Myocyte (in vitro differentiated cells): ENCODE measurements at regions not wholly inside any gene's neighbourhood (a gene's known extent, or its start where the extent isn't known, plus 50 kb on each side); places are given as distances from the start of the nearest gene placed in this dataset.

Experiments used
- DNase-seq: peaks from one replicate; pipeline ENCODE4 v3.0.0-alpha.2; 2012; ENCODE audit warnings: low read depth

DNA sequence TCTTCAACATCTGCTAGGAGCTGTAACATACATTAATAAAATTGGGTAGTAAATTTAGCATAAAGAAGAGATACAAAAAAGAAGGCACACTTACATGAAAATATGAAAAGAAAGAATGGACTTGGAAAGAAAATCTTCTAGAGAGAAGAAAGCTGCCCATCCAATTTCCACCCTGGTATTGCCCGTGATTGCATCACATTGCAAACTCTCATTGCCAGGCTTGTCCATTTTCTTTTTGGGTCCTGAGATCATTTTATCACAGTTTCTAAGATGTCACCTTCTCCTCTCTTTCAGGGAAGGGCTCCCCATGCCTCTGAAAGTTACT, 321.5 kb downstream of the RND3 start:
- DNase-seq = no peak

DNA sequence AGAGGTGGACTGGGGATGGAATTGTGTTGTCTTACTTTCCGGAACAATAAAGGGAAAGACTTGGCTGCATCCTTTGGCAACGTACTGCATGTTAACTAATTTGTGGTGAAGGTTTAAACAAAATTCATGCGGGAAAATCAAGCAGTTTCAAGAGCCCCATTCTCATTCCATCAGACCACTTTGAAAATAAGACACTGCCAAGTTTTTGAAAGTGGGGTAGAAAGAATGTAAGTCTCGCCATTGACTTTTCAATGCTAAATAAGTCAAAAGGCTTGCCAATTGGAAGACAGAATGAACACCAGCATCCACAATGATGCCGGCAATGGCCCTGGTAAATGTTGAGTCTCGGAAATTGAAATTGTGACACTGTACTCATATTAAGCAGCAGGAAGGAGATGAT, 322.0 kb downstream of the RND3 start:
- no peak for DNase-seq

DNA sequence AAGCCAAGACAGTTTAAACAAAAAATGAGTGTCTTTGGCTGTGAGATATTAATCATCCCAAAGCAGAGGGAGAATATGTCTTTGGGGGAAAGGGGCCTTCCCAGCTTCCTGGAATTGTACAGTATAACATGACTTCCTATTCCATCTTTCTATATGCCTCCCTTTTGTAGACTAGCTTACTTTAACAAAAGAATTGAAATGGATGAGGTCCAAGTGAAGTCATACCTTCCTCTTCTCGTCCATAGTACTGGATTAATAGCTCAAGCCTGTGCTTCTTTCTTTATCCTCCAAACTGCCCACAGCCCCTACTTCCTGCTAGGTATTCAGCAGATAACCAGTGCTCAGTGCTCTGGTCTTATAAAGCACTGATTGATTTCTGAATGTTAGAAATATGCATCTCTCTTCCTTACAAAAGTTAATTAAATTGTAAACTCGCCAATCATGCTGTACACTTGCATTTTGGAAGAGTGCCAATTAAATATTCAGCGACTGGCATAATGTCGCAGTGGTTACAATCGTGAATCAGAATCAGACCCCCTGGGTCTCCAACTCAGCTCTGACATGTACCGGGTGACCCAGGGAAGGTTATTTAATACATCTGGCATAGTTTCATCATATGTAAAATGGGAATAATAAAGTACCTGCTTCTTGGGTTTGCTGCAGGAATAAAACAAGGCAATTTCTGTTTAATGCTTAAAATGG, 325.1 kb downstream of the RND3 start:
- no peak for DNase-seq

DNA sequence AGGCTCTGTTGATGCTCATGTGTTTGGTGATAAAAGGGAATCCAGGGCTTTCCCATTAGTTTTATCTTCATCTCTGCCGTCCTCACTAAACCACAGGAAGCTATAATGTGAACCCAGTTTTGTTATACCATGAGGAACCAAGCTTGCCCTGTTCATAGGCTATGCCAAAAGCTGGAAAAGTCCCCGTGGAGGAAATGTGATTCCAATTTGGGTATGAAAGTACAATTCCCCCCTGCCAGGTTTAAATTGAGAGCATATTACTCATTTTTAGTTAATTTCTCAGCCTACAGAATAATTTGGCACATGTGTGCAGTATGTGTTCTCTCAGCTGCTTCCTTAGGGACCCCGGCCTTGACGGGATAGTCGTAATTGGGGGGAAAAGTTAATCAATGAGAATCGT, 327.4 kb downstream of the RND3 start:
- DNase-seq = no peak

DNA sequence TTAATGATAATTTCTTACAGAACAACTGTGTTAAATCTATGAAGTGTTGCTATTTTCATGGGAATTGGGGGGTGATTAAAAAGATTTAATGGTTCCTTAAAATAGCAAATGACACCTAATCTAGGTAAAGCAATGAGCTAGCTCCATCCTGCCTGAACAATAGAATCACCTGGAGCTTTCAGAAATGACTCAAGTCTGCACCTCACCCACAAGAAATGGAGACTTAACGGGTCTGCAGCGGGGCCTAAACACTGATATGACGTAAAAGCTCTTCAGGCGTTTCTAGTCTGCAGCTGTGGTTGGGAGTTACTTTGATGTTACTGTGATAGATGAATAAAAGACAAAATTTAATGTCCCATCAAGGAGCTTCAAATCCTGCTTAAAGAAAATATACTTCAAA, 328.2 kb downstream of the RND3 start:
- no peak for DNase-seq

DNA sequence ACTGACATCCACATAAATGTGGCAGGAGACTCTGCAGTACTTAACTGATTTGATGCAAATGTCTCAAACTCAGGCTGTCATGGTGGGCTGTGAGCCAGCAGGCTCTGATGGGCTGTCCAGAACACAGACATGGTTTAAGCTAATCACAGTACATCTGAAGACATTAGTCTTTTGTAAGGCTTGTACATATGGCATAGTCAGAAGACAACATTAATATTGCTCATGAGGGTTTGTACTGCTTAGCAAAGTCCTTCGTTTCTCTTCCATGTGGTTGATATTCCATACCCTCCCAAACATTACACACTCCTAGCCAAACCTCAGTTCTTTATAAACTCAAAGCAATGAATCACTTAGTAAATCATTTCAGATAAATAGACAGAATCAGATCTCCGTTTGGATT, 330.6 kb downstream of the RND3 start:
- no peak for DNase-seq

DNA sequence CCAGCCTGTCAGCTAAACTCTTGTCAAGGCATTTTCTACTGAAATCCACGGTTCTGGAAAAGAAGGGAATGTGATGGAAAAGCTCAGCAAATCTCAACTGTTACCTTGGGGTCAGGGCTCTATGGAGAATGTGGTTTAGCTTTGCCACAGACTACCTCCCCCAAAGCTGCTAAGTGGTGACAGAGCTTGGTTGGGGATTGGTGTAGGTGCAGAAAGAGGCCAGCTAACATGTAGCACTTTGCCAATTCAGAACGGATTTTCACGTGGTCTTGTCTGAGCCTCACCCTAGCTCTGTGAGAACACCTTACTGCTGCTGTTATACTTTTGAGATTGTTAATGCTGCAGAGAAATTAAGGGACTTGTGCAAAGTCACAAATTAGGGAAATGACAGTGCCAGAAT, 331.1 kb downstream of the RND3 start:
- no peak for DNase-seq

DNA sequence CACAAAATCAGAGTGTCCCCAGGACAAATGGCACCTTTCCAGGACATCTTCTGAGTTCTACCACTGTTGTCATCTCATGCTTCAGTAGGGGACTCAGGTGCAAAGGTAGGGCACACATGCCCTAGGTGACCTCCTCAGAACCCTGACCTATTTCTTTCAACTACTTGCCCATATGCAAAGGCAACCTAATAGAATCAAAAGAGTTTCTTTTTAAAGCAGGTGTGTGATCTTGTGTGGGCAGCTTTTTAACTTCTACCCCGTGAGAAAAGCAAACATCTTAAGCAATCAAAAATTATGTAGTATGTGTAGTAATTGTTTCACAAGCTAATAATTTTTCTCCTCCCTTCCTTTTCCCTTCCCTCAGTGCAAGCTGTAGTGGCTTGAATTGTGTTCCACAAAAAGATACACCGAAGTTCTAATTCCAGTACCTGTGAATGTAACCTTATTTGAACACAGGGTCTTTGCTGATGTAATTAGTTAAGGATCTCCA, 333.1 kb downstream of the RND3 start:
- no peak for DNase-seq

DNA sequence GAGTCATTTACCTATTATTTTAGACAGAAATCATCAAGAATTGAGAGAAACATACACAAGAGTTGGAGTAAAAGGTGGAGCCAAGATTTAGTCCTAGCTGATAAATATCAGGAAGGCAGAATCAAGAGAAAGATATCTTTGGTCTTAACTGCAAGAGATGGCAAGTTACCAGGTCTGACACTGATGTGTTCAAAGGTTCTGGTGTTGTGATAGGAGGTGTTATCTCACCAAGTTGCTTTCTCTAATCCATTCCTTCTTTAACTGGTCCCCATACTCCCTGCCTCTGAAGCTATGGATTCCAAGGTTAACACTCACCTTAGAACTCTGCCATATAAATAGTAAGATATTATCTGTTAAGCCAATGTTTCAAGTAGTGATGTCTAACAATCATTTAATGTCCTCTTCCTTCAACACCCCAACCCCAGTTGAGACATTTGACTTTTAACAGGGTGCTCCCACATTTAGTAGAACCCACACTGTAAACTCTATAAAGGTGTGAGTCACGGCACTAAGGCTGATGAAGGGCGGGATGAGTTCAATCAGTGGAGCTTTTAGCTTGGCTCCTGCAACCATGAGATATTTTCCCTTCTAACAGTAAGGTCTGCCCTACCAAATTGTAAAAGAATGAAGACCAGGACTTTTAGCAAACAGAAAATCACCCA, 333.7 kb downstream of the RND3 start:
- no peak for DNase-seq

DNA sequence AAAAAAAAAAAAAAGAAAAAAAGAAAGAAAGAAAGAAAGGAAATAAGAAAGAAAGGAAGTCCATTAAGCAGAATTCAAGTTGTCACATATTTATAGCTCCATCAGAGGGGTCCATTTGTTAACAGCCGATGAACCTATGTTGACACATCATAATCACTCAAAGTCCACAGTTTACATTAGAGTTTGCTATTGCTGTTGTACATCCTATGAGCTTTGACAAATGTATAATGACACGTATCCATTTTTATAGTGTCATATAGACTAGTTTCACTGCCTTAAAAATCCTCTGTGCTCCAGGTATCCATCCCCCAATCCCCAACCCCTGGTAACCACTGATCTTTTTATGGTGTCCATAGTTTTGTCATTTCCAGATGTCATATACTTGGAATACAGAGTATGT, 335.2 kb downstream of the RND3 start:
- no peak for DNase-seq

DNA sequence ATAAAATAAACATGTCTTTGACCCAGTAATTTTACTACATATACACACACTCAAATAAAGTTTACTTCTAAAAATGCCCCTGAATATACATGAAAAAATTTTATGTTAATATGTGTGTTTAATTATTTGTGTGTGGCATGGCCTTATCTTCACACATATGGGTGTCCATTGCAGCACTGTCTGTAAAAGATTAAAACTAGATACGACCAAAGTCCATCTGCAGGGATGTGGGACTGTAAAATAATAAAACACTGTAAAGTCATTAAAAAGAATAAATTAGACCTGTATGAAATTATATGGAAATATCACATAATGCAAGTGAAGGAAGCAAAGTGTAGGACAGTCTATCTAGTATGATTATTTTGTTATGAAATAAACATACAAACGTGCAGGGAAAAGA, 337.3 kb downstream of the RND3 start:
- no peak for DNase-seq

DNA sequence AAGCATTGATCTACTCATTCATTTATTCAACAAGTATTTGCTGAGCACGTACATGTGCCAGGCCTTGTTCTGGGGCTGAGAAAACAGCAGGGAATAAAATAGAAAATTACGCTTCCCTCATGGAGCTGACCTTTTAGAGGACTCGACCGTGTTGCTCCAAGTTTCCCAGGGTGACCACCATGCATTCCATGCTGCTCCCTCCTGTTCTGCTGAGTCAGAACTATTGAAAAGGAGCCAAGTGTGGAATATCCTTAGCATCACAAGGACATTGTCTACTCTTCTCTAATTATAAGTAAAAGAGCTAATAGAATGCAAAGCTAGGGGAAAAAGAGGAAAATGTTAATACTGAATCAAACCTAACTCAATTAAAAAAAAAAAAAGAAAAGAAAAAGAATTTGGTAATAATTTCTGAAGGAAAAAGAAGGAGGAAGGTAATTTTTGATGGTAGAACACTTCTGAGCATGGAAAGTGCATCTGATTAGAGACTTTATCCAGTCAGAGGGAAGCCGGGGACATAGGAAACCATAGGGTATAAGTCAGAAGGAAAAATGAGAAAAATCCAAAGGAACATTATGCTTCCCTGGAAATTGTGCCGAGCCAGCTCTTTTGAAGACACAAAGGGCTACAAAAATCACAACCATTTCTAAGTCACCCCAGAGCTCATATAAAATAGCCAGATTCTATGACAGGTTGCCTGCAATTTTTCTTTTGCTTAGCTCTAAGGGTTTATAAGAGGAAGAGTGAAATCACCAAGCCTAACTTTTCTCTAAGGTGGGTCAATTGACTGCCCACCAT, 339.4 kb downstream of the RND3 start:
- peak; percentile 46 for DNase-seq

DNA sequence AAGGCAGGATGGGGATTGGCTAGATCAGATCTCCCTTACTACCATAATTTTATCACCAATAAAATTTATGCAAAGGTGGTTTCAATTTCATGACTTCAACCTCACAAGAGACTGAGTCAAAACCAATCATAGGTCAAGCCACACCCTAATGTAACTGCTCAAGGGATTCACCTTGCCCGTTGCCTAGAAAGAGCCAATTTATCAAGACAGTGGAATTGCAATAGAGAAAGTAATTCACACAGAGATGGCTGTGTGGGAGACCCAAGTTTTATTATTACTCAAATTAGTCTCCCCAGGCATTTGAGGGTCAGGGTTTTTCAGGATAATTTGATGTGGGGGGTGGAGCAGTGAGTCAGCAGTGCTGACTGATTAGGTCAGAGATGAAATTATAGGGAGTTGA, 340.6 kb downstream of the RND3 start:
- DNase-seq = no peak

DNA sequence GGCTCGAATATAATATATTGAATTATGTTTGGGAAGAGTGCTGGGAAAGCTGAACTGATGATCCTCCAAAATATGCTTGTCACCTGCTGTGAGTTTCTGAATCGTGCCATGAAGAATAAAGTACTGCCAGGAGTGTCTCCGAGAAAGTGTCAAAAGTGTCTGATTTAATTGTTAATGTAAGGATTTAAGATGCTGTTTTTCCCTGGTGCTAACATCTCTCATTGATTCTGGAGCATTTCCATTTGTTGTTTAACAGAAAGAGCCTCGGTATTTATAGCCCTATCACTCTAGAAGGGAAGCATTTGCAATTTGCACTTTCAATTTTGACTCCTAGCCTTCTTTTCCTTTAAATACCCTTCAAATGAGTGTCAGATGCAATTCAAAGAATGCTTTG, 342.2 kb downstream of the RND3 start:
- DNase-seq = no peak

DNA sequence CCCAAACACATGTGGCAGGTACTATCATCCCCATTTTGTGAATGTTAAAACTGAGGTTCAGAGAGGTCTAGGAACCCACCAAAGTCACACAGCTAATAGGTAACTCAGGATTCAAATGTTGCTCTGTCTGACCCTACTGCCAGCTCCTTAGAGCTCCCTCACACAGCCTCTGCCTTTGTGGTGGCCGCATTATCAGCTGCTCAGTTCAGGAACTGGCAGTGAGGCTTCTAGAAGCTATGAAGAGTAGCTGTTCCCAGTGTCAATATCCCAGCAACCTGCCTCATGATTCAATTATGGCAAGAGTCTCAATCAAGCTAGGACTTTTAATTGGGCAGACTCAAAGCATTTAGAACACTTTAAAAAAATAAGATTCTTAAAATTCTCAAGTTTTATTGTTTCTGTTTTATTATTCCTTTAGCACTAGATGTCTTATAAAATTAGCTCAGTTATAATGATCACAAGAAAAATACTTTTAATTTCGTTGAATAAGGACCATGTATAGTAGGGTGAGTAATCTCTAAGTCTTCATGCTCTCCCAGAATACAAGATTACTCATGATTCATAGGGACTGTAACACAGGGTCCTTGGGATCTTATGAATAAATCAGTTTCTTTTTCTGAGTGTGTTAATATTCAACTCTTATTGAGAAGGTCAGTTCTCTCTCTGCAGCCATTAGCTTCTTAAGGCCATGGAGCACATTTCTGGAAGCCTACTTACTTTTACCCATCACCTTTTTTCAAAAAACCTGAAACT, 342.7 kb downstream of the RND3 start:
- peak; percentile 85 for DNase-seq

DNA sequence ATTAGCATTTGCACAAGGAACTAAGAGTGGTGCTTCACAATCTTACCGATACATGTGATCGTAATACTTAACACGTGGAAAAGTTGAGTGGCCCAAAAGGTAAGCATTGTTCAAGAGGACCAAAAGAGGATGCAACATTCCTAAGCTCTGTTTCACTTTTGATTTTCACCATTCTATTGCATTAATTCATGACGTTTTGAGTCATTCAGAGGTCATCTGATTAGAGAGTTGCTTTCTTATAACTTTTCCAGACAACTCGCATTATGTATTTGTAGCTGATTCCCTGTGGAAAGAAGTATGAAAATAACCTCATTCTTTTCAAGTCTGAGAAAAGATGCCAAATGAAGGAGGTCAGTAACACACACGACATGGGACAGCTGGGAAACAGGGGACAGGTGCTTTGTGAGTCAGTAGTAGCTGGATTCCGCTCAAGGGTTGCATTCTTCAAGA, 344.4 kb downstream of the RND3 start:
- DNase-seq = peak; percentile 78

DNA sequence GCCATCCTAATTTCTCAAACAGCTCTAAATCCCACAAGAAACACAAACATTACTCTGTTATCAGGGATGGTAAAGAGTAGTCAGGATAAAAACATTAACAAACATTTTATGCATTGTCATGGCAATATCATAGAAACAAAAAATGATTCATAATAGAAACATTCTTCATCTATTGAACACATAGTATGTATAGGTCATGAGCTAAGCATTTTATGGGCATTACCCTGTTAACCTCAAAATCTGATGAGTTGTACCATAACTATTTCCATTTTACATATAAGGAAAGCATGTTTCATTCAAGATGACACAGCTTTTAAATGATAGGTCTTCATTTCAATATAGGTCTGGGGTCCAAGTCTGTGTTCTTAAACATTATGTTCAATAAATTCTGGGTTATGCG, 344.9 kb downstream of the RND3 start:
- no peak for DNase-seq

DNA sequence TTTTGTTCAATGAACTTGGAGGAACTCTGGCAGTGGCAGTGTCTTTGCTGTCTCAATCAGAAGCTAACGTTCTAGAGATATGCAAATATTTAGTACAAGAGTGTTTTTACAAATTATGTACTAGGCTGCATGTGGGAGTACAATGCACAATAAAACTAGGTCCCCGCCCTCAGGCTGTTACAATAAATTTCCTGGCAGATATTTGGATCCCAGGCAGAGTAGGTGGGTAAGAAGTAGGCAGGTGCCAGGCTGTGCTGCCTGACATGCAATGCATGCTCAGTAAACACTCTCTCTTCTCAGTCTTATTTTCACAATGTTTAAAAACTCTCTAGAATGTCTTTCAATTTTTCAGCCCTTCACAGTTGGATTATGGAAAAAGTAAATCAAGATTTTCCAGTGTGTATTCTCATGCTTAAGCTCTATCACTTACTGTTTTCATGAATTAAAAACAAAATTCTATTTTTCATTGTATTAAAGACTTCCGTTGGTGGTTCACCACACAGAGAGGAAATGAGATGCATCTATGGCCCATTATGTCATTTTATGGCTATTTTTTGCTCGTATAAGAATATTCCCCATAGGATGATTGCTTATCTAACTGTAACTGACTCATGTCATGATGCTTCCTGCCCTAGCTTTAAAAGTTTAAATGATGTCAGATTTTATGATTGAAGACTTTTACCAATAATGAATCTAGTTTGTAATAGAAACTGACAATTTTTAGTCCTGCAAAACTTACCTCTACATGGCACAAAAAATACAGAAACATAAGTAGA, 346.1 kb downstream of the RND3 start:
- DNase-seq = no peak

DNA sequence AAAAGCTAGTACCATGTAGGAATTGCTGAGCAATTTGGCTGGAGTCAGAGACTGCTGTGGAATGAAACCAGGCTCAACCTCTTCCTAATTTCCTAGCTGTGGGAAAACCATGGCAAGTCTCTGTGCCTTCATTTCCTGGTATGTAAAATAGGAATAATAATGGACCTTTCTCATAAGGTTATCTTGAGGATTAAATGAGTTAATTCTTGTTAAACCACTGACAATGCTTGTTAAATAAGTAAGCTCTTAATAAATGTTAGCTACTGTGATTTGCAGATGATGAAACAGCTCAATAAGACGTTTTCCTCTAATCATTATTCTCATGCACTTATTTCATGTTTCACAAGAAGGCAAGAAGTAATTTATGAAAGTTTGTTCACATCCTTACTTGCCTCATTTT, 346.7 kb downstream of the RND3 start:
- no peak for DNase-seq

DNA sequence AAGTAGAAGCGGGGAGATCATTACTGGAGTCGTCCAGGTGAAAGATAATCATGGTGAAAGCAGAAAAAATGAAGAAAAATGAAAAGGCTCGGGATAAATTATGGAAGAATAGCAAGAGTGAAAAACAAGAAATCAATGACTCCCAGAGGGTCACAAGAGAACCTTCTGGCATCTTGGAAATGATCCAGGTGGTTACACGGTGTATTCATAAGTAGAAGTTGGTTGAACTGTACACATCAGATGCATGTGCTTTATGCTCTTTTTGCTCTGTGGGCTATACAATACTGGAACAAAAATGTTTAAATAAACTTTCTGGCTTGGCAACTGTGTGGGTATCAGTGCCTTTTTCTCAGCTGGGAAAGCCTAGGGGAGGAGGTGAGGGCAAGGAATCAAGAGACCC, 348.9 kb downstream of the RND3 start:
- DNase-seq = no peak
